Activated CD4-positive, alpha-beta T cell treated with anti-CD3 and anti-CD28 coated beads, Interleukin-2, amount 50 U/mL, for 4 hours (primary cell): ENCODE measurements at regions not wholly inside any gene's neighbourhood (a gene's known extent, or its start where the extent isn't known, plus 50 kb on each side); places are given as distances from the start of the nearest gene placed in this dataset.
"Not testable (repeated sequence)": the region's sequence is repeated elsewhere in the genome, so short reads cannot be mapped to it uniquely, and the experiment has no call there.

Experiments
- DNase-seq, 2 experiments: peaks; one replicate each; pipeline ENCODE4 v3.0.0-alpha.2; 2020

- no peak for DNase-seq
Measured at GRCh38 chr3:35065891-35066290, 573.4 kb upstream of the ARPP21 start.

- no peak for DNase-seq
Measured at GRCh38 chr3:35067750-35068149, 571.6 kb upstream of the ARPP21 start.

DNA sequence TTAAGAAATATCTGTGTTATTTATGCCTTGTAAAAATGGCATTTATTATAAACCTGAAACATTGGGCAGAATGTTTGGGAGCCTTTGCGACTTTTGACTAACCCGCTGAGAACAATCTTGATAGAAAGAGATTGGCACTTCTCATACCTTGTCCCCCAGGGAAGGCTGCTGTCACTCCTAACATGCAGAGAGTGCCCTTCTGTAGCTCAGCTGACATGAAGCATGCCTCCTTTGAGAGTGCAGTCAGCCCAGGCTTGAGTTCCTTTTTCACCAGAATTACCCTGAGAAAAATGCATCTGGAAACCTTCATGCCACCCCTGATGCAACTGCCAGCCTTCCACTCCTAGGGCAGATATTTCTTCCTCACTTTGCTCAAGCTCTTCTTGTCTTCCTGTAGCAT is 569.2 kb upstream of the ARPP21 start:
- no peak for DNase-seq

- no peak for DNase-seq
Measured at GRCh38 chr3:35071772-35072171, 567.6 kb upstream of the ARPP21 start.

DNA sequence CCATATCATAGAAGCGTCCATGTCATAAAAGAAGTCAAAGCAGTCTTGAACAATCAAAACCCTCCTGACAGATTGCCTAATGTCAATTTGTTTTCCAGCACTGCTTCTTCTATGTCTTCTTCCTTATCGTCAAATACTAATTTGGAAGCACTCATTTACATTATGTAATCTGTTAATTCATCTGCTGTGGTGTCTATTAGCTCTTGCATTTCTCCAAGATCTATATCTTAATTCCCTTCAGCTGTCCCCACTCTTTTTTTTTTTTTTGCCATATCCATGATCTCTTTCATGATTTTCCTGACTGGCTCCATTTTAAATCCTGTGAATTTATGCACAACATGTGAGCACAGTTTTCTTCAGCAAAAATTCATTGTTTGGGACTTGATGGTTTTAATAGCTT is 560.5 kb upstream of the ARPP21 start:
- DNase-seq = no peak

- no peak for DNase-seq
Measured at GRCh38 chr3:35079403-35079802, 559.9 kb upstream of the ARPP21 start.

GRCh38 chr3:35081899-35082298 is 557.4 kb upstream of the ARPP21 start:
- DNase-seq = no peak

DNA sequence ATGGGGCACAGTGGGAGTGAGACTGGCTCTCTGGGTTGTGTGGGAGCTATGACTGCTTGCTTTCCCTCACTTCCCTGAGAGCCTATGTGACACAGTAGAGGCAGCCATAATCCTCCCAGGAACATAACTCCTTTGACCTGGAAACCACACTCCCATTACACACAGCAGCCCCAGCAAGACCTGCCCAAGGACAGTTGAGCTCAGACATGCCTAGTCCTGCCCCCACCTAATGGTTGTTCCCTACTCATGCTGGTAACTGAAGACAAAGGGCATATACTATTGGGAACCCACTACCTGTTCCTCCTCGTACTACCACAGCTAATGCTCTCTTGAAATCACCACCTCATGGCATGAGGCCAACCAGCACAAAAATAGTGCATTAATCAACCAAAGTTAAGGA is 550.4 kb upstream of the ARPP21 start:
- no peak for DNase-seq

DNA sequence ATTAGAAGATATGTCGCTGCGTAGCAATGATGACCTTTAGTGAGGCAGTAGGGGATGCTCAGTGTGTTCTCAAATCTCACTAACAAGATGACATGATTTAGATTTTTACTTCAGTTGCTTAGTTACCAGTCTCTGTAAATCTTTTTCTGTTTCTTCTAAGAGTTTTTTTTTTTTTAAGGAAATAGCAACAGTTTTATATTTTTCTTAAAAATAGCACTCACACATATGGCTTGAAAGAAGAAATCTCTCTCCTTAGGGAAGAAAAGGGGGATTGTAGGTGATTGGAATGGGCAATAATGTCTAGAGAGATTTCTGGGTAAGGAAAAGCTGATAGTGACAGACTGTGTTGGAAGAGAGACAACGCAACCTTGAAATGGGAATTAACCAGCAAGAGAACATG is 524.6 kb upstream of the ARPP21 start:
- no peak for DNase-seq

DNA sequence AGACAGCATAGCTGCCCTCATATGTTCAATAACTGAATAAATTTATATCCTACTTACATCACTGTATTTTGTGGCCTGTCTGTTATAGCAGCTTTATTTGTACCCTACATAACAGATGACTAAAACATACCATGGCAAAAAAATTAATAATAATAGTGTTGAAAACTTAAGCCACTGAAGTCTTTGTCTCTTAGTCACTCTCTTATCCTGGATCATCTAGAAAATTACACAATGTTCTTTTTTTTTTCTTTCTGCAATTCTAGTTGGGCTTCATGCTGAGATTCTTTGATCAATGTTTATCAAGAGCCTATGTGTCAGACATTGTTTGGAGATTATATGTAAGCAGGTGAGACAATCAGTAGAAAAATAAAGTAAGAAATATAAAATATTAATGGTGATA is 519.3 kb upstream of the ARPP21 start:
- no peak for DNase-seq

- DNase-seq = no peak
Measured at GRCh38 chr3:35137612-35138011, 501.7 kb upstream of the ARPP21 start.

DNA sequence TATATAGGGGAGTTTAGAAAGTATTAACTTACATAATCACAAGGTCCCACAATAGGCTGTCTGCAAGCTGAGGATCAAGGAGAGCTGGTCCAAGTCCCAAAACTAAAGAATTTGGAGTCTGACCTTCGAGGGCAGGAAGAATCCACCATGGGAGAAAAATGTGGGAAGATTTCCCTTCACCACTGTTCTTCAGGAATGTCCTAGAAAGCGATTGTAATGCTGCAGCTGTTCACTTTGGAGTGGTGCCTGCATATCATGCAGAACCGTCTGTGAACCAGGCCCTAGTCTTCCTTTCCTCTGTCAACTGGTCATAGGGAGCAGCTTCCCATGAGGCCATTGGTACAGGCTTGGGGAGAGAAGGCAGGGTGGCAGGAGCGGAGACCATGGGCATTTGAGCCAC is 497.9 kb upstream of the ARPP21 start:
- DNase-seq = no peak

GRCh38 chr3:35144011-35144410 is 495.3 kb upstream of the ARPP21 start:
- no peak for DNase-seq

- not testable (repeated sequence) for DNase-seq
Measured at GRCh38 chr3:35146256-35147035, 492.9 kb upstream of the ARPP21 start.

DNA sequence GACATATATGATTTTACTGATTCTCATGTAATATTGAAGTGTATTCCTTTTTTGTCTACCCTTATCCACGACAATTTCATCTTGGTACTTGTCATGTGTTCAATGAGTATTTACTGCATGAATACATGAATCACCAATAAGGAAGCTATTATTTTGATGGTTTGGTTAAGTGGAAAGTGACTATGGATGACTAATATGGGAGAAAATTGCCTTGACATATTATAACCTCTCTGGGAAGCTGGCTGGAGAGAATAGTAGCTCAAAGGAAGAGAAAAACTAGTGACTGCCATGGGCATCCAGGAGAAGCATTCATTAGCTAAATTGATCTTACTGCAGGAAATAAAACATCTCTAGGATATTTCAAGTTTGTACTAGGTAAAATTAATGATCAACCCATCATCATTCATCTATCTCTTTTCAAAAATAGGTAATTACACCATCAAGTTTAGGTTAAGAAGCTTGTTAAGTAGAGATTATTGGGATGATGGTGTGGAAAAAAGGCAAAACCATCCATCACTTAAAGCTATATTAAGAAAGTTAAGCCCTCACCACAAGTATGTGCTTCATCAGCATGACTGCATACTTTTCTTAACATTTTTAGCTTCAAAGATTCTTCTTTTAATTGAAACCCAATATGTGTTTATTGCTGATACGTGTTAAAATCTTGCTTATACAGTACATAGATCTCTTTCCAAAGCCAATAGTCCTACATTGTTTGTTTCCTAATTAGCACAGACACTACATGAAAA is 455.2 kb upstream of the ARPP21 start:
- DNase-seq = no peak

- no peak for DNase-seq
Measured at GRCh38 chr3:35184775-35185174, 454.6 kb upstream of the ARPP21 start.

DNA sequence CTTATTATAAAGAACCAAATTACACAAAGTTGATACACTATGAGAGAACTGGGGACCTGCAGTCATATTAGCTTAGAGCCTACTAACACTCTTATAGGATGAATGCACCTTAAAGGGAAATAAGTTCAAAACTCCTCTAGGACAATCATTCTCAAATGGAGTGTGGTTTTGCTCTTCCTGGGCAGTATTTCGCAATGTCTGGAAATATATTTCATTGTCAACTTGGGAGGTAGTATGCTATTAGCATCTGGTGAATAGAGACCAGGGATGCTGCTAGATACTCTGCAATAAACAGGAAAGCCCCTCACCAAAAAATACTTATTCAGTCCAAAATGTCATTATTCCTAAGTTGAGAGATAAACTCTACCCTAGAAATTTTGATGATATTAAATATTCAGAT is 451.4 kb upstream of the ARPP21 start:
- no peak for DNase-seq

GRCh38 chr3:35194666-35195065 is 444.7 kb upstream of the ARPP21 start:
- no peak for DNase-seq

GRCh38 chr3:35198857-35199256 is 440.5 kb upstream of the ARPP21 start:
- no peak for DNase-seq

DNA sequence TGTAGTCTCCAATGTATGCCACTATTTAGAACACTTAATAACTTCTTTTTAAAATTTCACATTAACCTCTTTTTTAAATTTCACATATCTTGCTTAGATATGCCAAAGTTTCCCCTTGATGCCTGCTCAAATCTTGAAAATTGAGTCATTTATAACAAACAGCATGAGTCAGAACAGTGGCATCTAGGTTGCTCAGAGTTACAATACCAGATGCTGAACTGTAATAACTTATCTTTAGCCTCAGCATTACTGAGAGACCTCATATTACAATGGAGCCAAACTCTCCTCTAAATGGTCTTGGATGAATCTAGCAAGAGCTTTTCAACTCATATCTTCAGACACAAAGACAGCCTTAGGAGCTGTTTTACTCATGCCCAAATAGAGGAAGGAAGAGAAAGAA is 439.3 kb upstream of the ARPP21 start:
- no peak for DNase-seq

DNA sequence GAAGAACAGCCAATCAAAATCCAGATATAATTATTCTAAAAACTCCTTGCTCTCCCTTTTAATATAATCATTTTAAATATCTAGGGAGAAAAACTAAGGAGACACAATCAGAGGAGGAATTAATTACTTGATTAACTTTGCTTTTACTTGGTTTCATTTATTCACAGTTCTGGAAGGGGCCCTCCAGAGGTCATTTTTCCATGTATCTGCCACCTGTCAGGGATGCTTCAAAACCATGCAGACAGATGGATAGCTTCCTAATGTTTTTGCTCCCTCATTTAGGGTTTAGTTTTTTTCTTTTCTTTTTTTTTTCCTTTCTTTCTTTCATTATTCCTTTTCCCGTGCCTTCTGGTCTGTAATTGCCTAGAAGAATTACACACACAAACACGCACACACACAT is 438.1 kb upstream of the ARPP21 start:
- no peak for DNase-seq

GRCh38 chr3:35215525-35216500 is 423.5 kb upstream of the ARPP21 start:
- DNase-seq = no peak

- DNase-seq = no peak
Measured at GRCh38 chr3:35216501-35217266, 422.6 kb upstream of the ARPP21 start.
